WERI-Rb-1 (cell line): ENCODE measurements at regions not wholly inside any gene's neighbourhood (a gene's known extent, or its start where the extent isn't known, plus 50 kb on each side); places are given as distances from the start of the nearest gene placed in this dataset.

ENCODE experiments used
- DNase-seq: peaks from one replicate; pipeline ENCODE4 v3.0.0-alpha.2; 2020
- H3K27ac ChIP-seq: fragments of 250-450 bp; sonication (Bioruptor Pico); 2 replicates; pipeline ENCODE4 v1.5.1; 2020; ENCODE audit warnings: mild to moderate bottlenecking, moderate library complexity
- H3K27me3 ChIP-seq: fragments of 250-450 bp; sonication (Bioruptor Pico); 2 replicates; pipeline ENCODE4 v1.5.1; 2021; ENCODE audit warnings: mild to moderate bottlenecking, low read depth, moderate library complexity; ENCODE audit not compliant: insufficient read depth, severe bottlenecking
- H3K36me3 ChIP-seq: fragments of 250-450 bp; sonication (Bioruptor Pico); 2 replicates; pipeline ENCODE4 v1.5.1; 2020; ENCODE audit warnings: mild to moderate bottlenecking, moderate library complexity
- H3K4me3 ChIP-seq: 2 replicates; pipeline ENCODE4 v1.5.1; 2011; ENCODE audit warnings: low read depth, mild to moderate bottlenecking, control low read depth, low read length
- H3K9me3 ChIP-seq: fragments of 250-450 bp; sonication (Bioruptor Pico); 2 replicates; pipeline ENCODE4 v1.5.1; 2021; ENCODE audit warnings: mild to moderate bottlenecking, moderate library complexity; ENCODE audit not compliant: severe bottlenecking
- CTCF ChIP-seq: IDR thresholded peaks from 2 replicates; pipeline ENCODE4 v1.5.1; 2011; ENCODE audit warnings: low read depth, mild to moderate bottlenecking, control low read depth, inconsistent platforms, low read length

GRCh38 chr10:57979491-57979890, 288.2 kb downstream of the IPMK start:
- TF ChIP-seq CTCF: no peak
- no peak for DNase-seq
- Histone ChIP-seq H3K4me3 (no peak overlapping the region), H3K27ac (no peak overlapping the region), H3K9me3 (no peaks in the 10 kb centered on the region), H3K27me3 (no peaks in the 10 kb centered on the region), H3K36me3 (no peaks in the 10 kb centered on the region)

GRCh38 chr10:57977262-57977661, 290.4 kb downstream of the IPMK start:
- no peak for DNase-seq
- Histone ChIP-seq H3K27ac (no peak overlapping the region), H3K27me3 (no peaks in the 10 kb centered on the region), H3K36me3 (no peaks in the 10 kb centered on the region), H3K9me3 (no peaks in the 10 kb centered on the region), H3K4me3 (no peak overlapping the region)
- no peak for TF ChIP-seq CTCF

- Histone ChIP-seq H3K27ac (no peak overlapping the region), H3K27me3 (no peaks in the 10 kb centered on the region), H3K36me3 (no peaks in the 10 kb centered on the region), H3K4me3 (no peak overlapping the region), H3K9me3 (no peaks in the 10 kb centered on the region)
- TF ChIP-seq CTCF: no peak
- DNase-seq: no peak
These were observed 294.2 kb downstream of the IPMK start for GRCh38 chr10:57973451-57973850.

- H3K4me3 ChIP-seq: no peak overlapping the region
- DNase-seq: no peak
- H3K27me3 ChIP-seq: no peaks in the 10 kb centered on the region
- no peak overlapping the region for H3K27ac ChIP-seq
- TF ChIP-seq CTCF: no peak
- H3K9me3 ChIP-seq: no peaks in the 10 kb centered on the region
- H3K36me3 ChIP-seq: no peaks in the 10 kb centered on the region
These were observed 294.9 kb downstream of the IPMK start for GRCh38 chr10:57972783-57973182.

- Histone ChIP-seq H3K27me3 (no peaks in the 10 kb centered on the region), H3K27ac (no peak overlapping the region)
- TF ChIP-seq CTCF: no peak
These were observed 299.2 kb downstream of the IPMK start for GRCh38 chr10:57968328-57969016.

GRCh38 chr10:57964351-57964750, 303.3 kb downstream of the IPMK start:
- H3K9me3 ChIP-seq: no peaks in the 10 kb centered on the region
- TF ChIP-seq CTCF: no peak
- H3K27me3 ChIP-seq: no peaks in the 10 kb centered on the region
- no peak for DNase-seq
- no peak overlapping the region for H3K4me3 ChIP-seq
- no peak overlapping the region for H3K27ac ChIP-seq
- no peaks in the 10 kb centered on the region for H3K36me3 ChIP-seq

More at GRCh38 chr10:57968328-57969016, 299.2 kb downstream of the IPMK start:
- Histone ChIP-seq H3K4me3 (no peak overlapping the region), H3K9me3 (no peaks in the 10 kb centered on the region), H3K36me3 (no peaks in the 10 kb centered on the region)
- DNase-seq: no peak
